ENCODE measurements at regions not wholly inside any gene's neighbourhood (a gene's known extent, or its start where the extent isn't known, plus 50 kb on each side); places are given as distances from the start of the nearest gene placed in this dataset.

DNA sequence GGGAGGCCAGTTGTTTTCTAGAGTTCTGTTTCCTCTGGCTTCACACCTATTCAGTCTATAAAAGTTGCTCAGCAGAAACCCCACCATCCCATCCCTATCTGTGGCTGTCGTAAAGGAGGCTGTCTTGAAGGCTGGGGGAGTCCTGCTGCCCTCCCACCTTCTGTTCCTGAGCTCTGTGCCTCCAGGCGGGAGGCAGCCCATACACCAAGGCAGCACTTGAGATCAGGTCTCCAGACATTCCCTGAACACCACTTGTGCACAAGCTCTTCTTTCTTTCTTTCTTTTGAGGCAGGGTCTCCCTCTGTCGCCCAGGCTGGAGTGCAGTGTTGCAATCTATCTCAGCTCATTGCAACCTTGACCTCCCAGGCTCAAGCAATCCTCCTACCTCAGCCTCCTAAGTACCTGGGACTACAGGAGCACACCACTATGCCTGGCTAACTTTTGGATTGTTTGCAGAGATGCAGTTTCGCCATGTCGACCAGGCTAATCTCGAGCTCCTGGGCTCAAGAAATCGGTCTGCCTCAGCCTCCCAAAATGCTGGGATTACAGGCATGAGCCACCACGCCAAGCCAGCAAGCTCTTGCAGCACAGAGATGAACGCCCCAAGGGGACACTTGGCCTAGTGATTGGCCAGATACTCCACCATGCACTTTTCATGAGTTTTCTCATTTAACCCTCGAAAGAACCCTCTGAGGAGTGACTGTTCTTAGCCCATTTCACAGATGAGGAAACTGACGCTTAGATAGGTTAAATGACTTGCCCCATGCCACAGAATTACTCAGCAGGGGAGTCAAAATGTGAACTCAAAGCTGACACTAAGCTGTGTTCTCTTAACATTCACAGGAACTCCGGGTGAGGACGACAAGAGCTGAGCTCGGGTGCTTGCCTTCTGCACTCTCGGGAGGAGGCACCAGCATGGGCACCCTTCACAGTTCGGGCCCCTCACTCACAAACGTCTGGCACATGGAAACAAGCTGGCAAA lies 55.8 kb upstream of the ENPP6 start:
- TF ChIP-seq EZH2 (IDR thresholded peaks at IDR 0.05) (no peak), EZH2phosphoT487 (IDR thresholded peaks at IDR 0.05) (no peak)
- TF ChIP-seq, protein P1, sequence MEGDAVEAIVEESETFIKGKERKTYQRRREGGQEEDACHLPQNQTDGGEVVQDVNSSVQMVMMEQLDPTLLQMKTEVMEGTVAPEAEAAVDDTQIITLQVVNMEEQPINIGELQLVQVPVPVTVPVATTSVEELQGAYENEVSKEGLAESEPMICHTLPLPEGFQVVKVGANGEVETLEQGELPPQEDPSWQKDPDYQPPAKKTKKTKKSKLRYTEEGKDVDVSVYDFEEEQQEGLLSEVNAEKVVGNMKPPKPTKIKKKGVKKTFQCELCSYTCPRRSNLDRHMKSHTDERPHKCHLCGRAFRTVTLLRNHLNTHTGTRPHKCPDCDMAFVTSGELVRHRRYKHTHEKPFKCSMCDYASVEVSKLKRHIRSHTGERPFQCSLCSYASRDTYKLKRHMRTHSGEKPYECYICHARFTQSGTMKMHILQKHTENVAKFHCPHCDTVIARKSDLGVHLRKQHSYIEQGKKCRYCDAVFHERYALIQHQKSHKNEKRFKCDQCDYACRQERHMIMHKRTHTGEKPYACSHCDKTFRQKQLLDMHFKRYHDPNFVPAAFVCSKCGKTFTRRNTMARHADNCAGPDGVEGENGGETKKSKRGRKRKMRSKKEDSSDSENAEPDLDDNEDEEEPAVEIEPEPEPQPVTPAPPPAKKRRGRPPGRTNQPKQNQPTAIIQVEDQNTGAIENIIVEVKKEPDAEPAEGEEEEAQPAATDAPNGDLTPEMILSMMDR (IDR thresholded peaks at IDR 0.05), result no peak

All from neural progenitor cell (in vitro differentiated cells).